ENCODE measurements at regions not wholly inside any gene's neighbourhood (a gene's known extent, or its start where the extent isn't known, plus 50 kb on each side); places are given as distances from the start of the nearest gene placed in this dataset.

DNA sequence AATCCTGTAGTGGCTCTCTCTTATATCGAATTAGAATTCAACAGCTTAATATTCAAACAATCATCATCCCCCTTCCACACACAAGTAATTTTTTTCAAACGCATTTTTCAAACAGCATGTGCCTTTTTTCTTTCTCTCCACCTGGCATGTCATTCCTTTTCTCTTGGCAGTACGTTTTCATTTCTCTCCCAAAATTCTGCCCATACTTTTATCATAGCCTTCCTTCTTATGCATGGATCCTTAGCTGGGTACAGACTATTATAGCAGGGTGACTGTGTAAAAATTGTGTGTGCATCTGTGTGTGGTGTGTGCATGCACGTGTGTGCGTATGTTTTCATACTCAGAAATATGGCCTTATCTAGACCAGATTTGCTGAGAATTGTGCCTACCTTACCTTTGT lies 184.3 kb downstream of the ZC3H11B start:
- H3K9me3 ChIP-seq (ENCODE audit: control insufficient read depth, low read length) = peaks cover 4% of the 10 kb centered on the region
- no peak overlapping the region for H3K4me3 Mint-ChIP-seq
- TF ChIP-seq, protein P1, sequence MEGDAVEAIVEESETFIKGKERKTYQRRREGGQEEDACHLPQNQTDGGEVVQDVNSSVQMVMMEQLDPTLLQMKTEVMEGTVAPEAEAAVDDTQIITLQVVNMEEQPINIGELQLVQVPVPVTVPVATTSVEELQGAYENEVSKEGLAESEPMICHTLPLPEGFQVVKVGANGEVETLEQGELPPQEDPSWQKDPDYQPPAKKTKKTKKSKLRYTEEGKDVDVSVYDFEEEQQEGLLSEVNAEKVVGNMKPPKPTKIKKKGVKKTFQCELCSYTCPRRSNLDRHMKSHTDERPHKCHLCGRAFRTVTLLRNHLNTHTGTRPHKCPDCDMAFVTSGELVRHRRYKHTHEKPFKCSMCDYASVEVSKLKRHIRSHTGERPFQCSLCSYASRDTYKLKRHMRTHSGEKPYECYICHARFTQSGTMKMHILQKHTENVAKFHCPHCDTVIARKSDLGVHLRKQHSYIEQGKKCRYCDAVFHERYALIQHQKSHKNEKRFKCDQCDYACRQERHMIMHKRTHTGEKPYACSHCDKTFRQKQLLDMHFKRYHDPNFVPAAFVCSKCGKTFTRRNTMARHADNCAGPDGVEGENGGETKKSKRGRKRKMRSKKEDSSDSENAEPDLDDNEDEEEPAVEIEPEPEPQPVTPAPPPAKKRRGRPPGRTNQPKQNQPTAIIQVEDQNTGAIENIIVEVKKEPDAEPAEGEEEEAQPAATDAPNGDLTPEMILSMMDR (conservative IDR thresholded peaks at IDR 0.05) = no peak
- H3K36me3 ChIP-seq (ENCODE audit: control insufficient read depth, insufficient read depth, low read length) = no peaks in the 10 kb centered on the region
- no peak overlapping the region for H3K4me3 ChIP-seq (ENCODE audit: low read length)
- H3K4me1 ChIP-seq (ENCODE audit: control insufficient read depth, insufficient read depth, low read length) = peaks cover 4% of the 10 kb centered on the region
- no peak overlapping the region for H3K27ac ChIP-seq (ENCODE audit: low read depth, low read length)
- no peaks in the 10 kb centered on the region for H3K27me3 ChIP-seq (ENCODE audit: control insufficient read depth, insufficient read depth, low read length, poor library complexity, severe bottlenecking)
- H3K36me3 Mint-ChIP-seq (ENCODE audit: low read depth) = no peaks in the 10 kb centered on the region
- no peak overlapping the region for H3K9ac ChIP-seq (ENCODE audit: extremely low read depth, low read length, poor library complexity, severe bottlenecking)
- 60 to 74% methylated on average over 3 to 5 of the region's 5 CpGs for WGBS, 2 experiments (ENCODE audit: insufficient coverage in 1 of 2, insufficient read length in 1 of 2)
- peaks cover 10% of the 10 kb centered on the region for H3K4me1 Mint-ChIP-seq
- H3K27me3 Mint-ChIP-seq (ENCODE audit: insufficient read depth) = no peaks in the 10 kb centered on the region
- no peak overlapping the region for H3K27ac Mint-ChIP-seq
- DNase-seq = no peak
- H3K9me3 Mint-ChIP-seq = no peaks in the 10 kb centered on the region

- Mint-ChIP-seq H3K4me3 (no peak overlapping the region), H3K27me3 (ENCODE audit: insufficient read depth) (no peaks in the 10 kb centered on the region), H3K4me1 (peaks cover 3% of the 10 kb centered on the region), H3K27ac (no peak overlapping the region), H3K36me3 (ENCODE audit: low read depth) (no peaks in the 10 kb centered on the region), H3K9me3 (no peaks in the 10 kb centered on the region)
- H3K9me3 ChIP-seq (ENCODE audit: control insufficient read depth, low read length) = peaks cover 4% of the 10 kb centered on the region
- TF ChIP-seq, protein P1 (conservative IDR thresholded peaks at IDR 0.05) = no peak
- no peaks in the 10 kb centered on the region for H3K4me1 ChIP-seq (ENCODE audit: control insufficient read depth, insufficient read depth, low read length)
- no peaks in the 10 kb centered on the region for H3K36me3 ChIP-seq (ENCODE audit: control insufficient read depth, insufficient read depth, low read length)
- 86 to 93% methylated on average over 1 to 2 of the region's 2 CpGs for WGBS, 2 experiments (ENCODE audit: insufficient coverage in 1 of 2, insufficient read length in 1 of 2)
- no peaks in the 10 kb centered on the region for H3K27me3 ChIP-seq (ENCODE audit: control insufficient read depth, insufficient read depth, low read length, poor library complexity, severe bottlenecking)
- no peak for DNase-seq
- no peak overlapping the region for H3K4me3 ChIP-seq (ENCODE audit: low read length)
- H3K9ac ChIP-seq (ENCODE audit: extremely low read depth, low read length, poor library complexity, severe bottlenecking) = no peak overlapping the region
- H3K27ac ChIP-seq (ENCODE audit: low read depth, low read length) = no peak overlapping the region
These were observed 184.9 kb downstream of the ZC3H11B start for GRCh38 chr1:219427989-219428388.

GRCh38 chr1:219427403-219427802 lies 185.5 kb downstream of the ZC3H11B start:
- TF ChIP-seq, protein P1 (conservative IDR thresholded peaks at IDR 0.05) = no peak

More at GRCh38 chr1:219427403-219427802, 185.5 kb downstream of the ZC3H11B start:
- DNase-seq = no peak
- Mint-ChIP-seq H3K27ac (no peak overlapping the region), H3K4me3 (no peak overlapping the region), H3K9me3 (no peaks in the 10 kb centered on the region), H3K27me3 (ENCODE audit: insufficient read depth) (no peaks in the 10 kb centered on the region), H3K4me1 (peaks cover 3% of the 10 kb centered on the region), H3K36me3 (ENCODE audit: low read depth) (no peaks in the 10 kb centered on the region)
- no peak overlapping the region for H3K27ac ChIP-seq (ENCODE audit: low read depth, low read length)
- H3K27me3 ChIP-seq (ENCODE audit: control insufficient read depth, insufficient read depth, low read length, poor library complexity, severe bottlenecking) = no peaks in the 10 kb centered on the region
- no peaks in the 10 kb centered on the region for H3K4me1 ChIP-seq (ENCODE audit: control insufficient read depth, insufficient read depth, low read length)
- no peak overlapping the region for H3K9ac ChIP-seq (ENCODE audit: extremely low read depth, low read length, poor library complexity, severe bottlenecking)
- H3K36me3 ChIP-seq (ENCODE audit: control insufficient read depth, insufficient read depth, low read length) = no peaks in the 10 kb centered on the region
- H3K9me3 ChIP-seq (ENCODE audit: control insufficient read depth, low read length) = peaks cover 4% of the 10 kb centered on the region
- no peak overlapping the region for H3K4me3 ChIP-seq (ENCODE audit: low read length)
